Activated CD8-positive, alpha-beta memory T cell treated with anti-CD3 and anti-CD28 coated beads for 1 hour (primary cell): ENCODE measurements at regions not wholly inside any gene's neighbourhood (a gene's known extent, or its start where the extent isn't known, plus 50 kb on each side); places are given as distances from the start of the nearest gene placed in this dataset.
"Not testable (repeated sequence)": the region's sequence is repeated elsewhere in the genome, so short reads cannot be mapped to it uniquely, and the experiment has no call there.

Source experiments
- DNase-seq, 2 donors: peaks; one replicate each; pipeline ENCODE4 v3.0.0-alpha.2; 2020; ENCODE audit warnings: low read depth in 1 of 2; ENCODE audit errors: extremely low read depth in 1 of 2

DNA sequence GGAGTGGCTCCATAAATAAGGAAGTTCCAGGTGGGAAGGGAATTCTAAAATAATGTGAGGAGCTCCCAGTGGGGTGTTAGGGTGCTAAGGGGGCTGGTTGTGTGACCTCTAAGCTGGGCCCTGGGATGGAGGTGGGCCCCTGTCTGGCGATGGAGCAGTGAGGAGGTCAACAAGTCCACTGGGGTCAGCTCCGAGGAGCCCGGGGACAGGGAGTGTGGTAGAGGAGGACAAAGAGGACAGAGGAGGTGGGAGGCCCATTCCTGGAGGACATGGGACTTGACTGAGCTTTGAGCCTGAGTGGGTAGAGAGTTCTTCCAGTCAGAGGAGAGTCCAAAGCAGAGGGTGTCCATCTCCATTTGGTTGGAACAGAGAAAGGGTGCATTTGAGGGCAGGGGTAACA lies 390.2 kb downstream of the TSHZ3 start:
- no peak for DNase-seq

DNA sequence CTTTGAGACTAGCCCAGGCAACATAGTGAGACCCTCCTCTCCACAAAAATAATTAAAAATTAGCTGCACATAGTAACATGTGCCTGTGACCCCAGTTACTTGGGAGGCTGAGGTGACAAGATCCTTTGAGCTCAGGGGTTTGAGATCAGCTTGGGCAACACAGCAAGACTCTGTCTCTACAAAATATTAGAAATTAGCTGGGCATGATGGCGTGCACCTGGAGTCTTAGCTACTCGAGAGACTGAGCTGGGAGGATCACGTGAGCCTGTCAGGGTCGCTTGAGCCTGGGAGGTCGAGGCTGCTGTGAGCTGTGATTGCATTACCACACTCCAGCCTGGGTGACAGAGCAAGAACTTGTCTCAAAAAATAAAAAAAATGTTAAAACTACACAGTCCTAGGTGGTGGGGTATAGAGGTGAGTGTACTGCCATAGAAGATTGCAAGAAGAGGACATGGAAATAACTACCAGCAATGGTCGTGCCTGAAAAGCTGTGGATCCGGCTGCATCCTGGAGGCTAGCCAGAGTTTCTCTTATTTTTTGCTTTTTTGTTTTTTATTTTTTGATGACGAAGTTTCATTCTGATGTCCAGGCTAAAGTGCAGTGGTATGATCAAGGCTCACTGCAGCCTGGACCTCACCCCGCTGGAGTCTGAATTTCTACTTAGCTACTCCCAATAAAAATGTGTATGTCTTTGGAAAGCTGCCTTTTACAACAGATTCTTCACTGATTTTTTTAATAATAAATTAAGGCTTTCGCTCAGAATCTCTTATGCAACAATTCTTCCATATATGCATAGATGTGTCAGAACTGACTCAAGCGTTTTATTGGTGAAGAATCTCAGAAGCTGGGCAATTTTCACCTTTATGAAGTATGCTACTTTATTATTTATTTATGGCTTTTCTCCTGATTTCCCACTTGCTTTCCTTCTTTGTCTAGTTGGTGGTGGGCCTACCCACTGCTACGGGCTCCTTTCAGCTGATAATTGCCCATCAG lies 393.8 kb downstream of the TSHZ3 start:
- DNase-seq, result no peak

DNA sequence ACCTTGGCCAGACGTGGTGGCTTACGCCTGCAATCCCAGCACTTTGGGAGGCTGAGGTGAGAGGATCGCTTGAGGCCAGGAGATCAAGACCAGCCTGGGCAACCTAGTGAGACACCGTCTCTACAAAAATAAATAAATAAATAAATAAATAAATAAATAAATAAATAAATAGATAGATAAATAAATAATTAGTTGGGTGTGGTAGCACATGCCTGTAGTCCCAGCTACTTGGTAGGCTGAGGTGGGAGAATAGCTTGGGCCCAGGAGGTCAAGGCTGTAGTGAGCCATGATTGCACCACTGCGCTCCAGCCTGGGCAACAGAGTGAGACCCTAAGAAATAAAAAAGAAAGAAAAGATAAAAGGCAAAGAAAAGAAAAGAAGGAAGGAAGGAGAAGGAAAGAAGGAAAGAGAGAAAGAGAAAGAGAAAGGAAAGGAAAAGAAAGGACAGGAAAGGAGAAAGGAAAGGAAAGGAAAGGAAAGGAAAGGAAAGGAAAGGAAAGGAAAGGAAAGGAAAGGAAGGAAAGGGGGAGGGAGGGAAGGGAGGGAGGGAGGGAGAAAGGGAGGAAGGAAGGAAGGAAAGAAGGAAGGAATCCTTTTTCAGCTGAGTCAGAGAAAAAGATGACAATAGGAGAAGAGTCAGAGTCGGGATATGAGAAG lies 404.8 kb downstream of the TSHZ3 start:
- not testable (repeated sequence) for DNase-seq

DNA sequence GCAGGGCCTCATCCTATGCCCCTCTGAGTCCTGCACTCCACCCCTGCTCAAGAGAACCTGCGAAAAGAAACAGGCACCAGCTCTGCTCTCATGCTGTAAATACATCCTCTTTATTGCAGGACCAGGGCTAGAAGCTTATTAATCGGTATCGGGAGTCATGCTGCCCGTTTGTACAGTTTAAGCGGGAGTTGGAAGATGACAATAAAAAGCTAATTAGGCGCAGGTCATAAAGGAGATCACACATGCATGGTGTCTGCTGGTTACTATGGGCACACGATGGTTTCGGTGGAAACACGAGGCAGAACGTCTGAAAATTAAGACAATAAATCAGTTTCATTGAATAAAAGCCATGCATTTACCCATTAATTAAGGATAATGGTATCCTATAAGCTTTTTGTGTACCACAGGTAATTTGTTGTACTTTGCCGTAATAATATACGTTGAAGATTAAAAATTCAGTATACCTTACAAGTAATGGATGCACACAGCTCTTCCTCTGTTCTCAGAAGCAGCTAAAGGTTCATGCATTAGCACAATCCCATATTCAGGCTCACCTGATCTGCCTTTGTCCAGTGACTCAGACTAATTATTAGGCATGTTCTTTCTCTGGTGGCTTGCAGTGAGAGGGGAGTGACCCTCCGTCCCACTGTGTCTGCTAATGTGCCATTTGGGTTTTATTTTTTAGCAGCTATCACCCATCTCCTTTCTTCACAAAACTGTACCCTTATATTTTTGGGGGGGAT lies 406.0 kb downstream of the TSHZ3 start:
- DNase-seq, result no peak

DNA sequence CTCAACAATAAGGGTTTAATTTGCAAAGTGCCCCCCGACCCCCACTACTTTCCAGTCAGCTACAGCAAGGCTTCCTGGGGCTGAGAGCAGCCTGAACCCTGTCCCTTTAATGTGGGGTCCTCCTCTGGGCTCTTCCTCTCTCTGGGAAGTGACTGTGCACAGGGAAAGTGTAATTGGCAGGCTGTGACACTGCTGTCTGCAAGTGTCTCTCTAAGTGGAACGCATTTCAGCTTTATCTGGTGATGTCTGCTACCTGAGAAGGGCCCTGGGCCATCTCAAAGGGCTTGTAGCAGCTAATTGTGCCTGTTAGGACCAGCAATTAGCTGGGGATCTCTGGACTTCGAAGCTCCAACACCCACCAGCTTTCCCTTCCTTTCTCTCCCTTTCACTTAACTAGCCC lies 406.6 kb downstream of the TSHZ3 start:
- no peak for DNase-seq

DNA sequence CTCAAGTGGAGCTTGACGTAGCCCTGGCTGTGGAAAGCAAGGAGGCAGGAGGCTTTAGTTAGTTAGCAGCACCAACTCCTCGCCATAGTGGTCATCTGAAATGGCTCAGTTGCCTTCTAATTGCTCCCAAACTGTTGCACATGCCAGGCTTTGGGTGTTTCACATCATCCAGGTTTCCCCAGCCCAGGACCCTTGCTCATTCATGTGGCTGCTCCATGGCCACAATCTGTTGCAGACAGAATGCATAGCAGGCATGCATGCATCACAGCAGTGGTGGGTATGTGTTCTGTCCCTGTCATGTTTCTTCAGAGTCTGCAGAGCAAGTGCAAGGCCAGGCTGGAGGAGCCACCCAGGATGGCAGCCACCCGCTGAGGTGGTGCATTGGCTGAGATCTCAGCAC lies 407.6 kb downstream of the TSHZ3 start:
- no peak for DNase-seq

DNA sequence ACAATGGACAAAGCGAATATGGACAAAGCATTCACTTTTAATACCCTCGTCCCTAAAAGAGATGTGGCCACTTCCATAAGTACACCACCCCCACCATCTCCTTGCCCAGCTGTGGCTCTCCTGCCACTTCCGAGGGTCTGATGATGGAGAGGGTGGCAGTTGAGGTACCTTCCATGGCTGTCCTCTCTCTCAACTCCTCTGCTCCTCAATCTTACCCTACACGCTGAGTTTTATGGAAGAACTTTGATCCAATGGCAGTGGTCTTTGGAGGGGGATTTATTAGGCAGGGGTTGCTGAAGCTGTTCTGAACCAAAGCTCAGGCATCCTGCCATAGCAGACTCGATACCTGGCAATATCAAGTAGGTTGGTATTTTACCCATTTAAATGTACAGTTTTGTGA lies 413.0 kb downstream of the TSHZ3 start:
- no peak for DNase-seq

DNA sequence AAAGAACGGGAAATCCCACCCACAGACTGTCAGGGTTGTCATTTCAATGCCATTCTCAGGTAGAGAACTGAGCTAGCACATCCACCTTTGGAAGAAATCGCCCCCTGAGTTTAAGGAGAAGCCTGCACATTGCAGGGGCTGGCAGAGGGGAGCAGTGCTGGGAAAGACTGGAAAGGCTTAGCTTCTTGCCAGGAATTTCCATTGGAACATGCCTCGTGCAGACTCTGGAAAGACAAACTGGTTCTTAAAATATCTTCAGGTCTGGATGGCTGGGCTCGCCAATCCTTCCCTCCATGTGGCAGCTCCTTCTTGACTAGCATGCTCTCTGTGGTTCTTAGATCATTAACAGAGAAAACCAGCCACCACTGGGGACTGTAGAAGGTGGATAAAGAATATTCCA lies 414.1 kb downstream of the TSHZ3 start:
- DNase-seq, result no peak

DNA sequence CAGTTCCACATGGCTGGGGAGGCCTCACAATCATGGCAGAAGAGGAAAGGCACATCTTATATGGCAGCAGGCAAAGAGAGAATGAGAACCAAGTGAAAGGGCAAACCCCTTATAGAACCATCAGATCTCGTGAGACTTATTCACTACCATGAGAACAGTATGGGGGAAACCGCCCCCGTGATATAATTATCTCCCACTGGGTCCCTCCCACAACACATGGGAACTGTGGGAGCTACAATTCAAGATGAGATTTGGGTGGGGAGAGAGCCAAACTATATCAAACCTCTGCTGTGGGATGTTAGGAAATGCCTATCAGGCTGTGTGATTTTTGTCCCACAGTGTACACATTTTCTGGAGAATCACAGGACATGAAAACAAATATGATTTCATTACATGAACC lies 415.8 kb downstream of the TSHZ3 start:
- DNase-seq, result not testable (repeated sequence)

DNA sequence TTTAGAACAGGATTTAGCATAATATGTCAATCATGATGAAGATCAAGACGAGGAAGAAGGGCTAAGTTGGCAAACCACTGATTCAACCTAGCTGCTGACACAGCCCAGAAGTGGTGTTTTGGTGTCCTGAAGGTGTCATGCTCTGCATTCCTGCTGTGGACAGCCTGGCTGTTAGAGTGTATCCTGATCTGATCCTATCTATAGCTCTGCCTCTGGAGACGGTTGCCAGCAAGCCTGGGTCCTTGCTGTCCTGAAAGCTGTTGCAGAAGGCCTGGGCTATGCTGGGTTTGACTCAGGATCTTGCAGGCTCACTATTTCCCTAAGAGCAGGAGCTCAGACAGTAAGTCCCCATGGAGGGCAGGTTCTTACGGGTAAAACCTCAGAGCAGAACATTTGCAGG lies 416.4 kb downstream of the TSHZ3 start:
- no peak for DNase-seq

DNA sequence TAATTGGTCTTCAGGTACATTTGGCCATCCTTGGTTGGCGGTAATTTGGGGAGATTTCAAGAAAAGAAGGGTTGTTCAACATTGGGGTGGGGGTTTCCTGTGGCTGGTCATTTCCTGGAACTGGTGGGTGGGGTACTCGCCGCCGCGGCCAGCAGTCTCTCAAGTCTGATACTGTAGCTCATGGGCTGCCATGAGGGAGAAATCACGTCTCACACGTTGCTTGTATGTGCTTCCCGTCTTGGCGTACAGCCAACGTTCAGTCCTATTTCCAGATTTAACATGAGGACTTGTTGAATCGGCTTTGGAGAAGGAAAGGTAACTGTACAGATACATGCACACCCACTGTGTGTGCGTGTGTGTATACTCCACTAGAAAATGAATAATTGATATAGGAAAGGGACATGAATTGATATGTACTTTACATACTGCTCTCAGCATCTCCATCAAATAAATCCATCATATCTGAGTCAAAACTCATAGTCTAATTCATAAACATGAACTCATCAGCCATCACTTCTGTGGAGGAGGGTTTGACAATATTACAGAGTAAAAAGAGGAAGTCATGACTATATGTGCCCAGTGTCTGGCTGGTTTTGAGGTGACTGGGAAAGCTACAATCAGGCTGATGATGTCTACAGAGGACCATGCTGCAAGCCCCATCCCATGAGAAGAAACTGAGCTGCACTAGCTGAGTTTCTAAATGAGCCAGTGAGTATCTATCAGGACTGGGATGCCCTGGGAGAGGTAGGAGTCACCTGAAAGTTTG lies 418.1 kb downstream of the TSHZ3 start:
- no peak for DNase-seq

DNA sequence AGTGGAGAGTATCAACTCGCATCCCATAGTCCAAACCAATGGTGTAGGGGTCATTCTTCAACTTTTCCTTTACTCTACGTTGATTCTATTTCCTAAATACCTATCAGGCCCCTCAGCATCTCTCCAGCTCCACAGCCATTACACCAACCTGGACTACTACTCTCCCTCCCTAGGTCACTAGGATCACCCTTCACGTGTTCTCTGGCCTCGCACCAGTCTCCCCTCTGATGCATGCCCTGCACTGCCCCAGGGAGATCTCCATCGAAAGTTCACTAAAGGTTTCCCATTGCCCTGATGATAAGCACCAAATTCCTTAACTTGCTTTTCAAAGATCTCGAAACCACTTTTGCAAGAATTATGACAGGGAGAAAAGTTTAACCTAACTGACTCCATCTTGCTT lies 421.5 kb downstream of the TSHZ3 start:
- no peak for DNase-seq

DNA sequence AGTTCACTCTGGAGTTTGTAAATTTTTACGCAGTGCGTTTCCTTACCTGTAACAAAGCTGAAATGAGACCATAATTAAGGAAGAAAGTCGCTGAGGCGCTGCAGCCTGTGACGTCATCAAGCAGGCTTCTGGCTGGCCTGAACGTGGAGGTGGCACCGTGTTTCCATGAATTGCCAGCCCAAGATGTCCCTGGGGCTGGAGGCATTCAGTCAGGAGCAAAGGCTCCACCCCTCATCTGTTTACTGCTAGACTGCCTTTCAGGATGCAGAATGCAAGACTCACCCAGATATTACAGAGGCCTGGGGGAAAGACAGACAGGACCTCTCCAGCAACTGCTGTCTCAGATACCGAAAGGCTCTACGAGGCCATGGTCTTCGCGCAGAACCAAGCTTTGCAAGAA lies 424.6 kb downstream of the TSHZ3 start:
- no peak for DNase-seq

DNA sequence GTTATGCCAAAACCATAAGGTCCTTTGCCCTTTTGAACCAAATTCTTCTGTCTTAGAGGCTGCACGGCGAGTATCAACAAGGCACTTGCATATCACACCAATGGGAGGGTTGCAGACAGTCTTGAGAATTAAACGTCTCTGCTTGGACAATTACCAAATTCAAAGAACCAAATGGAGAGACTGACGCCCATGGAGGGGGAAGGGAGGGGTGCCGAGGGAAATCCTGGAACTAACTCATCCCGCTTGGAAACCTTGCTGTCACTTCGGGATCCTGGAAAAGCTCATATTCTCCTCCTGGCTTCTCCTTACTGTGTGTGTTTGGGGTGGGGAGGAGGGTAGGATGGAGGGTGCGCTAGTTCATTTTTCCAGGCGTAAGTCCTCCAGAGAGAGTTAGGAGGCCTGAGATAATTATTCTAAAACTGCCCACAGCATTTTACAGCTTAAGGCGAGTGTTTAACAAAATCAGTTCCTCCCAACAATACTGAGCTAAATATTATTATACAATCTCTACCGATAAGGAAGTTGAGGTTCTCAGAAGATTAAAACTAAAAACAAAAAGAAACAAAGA lies 425.1 kb downstream of the TSHZ3 start:
- no peak for DNase-seq

DNA sequence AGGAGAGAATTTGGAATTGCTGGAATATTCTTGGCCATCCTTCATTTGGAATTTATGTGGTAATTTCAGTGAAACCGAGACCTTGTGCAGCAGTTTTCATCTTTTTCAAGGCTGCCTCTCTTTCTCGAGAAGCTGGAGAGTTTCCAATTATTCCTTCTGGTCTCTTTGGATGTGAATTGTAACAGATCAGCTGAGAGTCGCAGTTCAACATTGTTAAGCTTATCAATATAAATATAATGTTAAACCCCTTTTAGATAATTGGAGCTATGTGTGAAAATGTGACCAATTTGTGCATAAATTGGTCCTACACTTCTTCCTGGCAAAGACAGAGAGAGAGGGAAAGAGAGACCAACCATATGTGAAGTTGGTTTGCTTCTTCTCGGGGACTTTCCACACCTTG lies 425.6 kb downstream of the TSHZ3 start:
- DNase-seq, result no peak

DNA sequence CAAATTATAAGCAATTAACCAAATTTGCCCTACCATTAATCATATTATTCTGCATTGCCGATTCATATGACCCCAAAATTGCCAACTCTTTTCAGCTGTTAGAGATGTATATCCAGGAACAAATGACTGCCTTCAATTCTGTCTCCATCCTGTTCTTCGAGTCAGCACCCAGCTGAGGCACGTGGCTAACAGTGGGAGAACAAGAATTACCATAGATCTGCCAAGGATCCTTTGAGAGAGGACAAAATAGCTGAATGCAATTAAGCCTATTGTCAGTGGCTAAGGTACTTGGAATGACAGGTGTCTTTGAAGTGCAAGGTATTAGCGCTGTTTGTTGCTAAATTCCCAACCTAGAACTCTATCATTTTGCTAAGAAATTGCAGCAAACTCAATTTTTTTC lies 426.1 kb downstream of the TSHZ3 start:
- no peak for DNase-seq

DNA sequence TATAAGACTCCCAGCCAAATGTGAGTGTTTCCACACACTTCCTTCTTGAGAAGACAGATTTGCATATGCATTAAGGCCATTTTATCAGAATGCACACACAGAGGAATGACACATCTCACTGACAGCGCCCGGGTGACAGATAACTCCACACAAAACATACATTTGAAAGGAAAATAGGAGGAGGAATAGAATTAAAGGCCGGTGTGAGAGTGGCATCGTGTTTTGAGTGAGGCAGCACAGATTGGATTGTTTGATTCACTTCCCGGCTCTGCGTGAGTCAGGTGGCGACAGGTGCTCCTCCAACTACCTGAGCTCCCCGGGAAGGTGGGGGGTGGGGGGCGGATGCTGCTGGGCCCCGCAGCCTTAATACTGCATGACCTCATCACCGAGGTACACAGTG lies 429.0 kb downstream of the TSHZ3 start:
- no peak for DNase-seq

DNA sequence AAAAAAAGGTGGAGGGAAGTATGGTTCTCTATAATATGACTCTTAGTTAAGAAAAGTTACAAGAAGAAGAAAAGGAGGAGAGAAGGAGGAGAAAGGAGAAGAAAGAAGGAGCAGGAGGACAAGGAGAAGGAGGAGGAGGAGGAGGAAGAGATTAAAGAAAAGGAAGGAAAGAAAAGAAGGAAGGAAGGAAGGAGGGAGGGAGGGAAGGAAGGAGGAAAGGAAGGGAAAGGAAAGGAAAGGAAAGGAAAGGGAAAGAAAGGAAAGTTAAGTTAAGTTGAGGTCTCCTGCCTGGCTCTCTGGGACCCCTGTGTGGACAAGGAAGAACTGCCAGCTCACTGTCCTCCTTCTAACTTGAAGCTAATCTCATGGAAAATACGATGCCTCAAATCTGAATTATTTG lies 429.5 kb downstream of the TSHZ3 start:
- DNase-seq, result no peak

DNA sequence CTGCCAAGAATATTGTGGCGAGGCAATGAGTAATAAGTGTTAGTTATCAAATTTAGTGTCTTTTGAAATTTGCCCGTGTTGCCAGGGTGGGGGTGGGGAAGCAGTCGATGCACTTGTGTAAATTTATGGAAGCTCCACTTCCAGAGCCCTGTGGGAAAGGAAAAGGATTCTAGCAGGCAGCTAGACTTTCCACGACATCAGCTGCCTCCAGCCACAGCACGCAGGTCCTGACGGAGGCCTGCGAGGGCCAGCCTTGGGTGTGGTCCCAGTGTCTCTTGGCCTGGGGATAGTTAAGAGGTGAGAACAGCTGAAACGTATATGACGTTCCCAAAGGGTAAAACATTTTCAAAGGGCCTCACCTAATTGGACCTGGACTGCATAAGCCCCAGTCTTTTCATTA lies 433.0 kb downstream of the TSHZ3 start:
- no peak for DNase-seq

DNA sequence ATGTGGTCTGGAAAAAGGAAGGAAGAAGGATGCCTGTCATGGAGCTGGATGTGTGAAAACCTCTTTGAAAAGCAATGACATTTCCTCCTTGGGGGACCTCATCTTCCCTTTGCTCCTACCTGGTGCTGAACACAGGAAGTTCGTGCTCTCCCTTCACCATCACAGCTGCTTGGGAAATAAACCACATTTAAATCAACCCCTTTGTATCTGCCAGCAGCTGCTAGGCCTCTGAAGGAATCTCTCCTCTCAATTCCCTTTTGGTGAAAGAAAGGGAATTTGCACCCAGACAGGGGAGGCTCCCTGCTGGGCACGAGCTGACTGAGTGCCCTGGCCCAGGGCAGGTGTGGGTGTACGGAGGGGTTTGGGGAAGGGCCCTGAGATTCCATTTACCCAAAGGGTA lies 437.7 kb downstream of the TSHZ3 start:
- no peak for DNase-seq
